HCT116 (cell line): ENCODE measurements at regions not wholly inside any gene's neighbourhood (a gene's known extent, or its start where the extent isn't known, plus 50 kb on each side); places are given as distances from the start of the nearest gene placed in this dataset.

Experiments used
- ATAC-seq: fragments of 200-7000 bp; cut with Tn5 transposase; 2 replicates; pipeline ENCODE4 v1.9.1; 2020; ENCODE audit warnings: mild to moderate bottlenecking, moderate library complexity
- BruUV-seq: library from RNA; stranded (reverse); fragments of 400-500 nt; replicated peaks from 2 replicates; lab custom pipeline; 2021; lab: Mats Ljungman, UMichigan
- CTCF ChIA-PET: fragments of 300-600 bp; sonication (Branson Sonifier 250); formaldehyde crosslinking; loops from one replicate; lab custom pipeline; 2021; ENCODE audit warnings: antibody characterized with exemption; lab: Charles Lee
- POLR2A ChIA-PET: fragments of 300-600, 350-600 bp; sonication (Branson Sonifier 250); formaldehyde crosslinking; loops from one replicate; lab custom pipeline; 2021; ENCODE audit warnings: antibody characterized with exemption; lab: Charles Lee
- RAD21 ChIA-PET, 2 experiments: fragments of 300-600 bp; sonication (Branson Sonifier 250); formaldehyde crosslinking; loops; one replicate each; lab custom pipeline; 2023; ENCODE audit warnings: low total read pairs in 2 of 2; ENCODE audit not compliant: uncharacterized antibody in 2 of 2, unreplicated experiment in 2 of 2, low non-redundant PET in 1 of 2; lab: Charles Lee
- DNase-seq: peaks from one replicate; pipeline ENCODE4 v3.0.0-alpha.2; 2010; ENCODE audit warnings: low read depth, low spot score
- H2AFZ ChIP-seq: fragments of 200-600 bp; shearing (Covaris generic), sonication (generic); 2 replicates; pipeline ENCODE4 v1.6.1; 2017; ENCODE audit warnings: low read depth, mixed run types, mixed read lengths, antibody characterized with exemption, low read length; ENCODE audit not compliant: poor library complexity, severe bottlenecking
- H3K27ac ChIP-seq: 2 replicates; pipeline ENCODE4 v1.5.1; 2012; ENCODE audit warnings: low read depth, low read length
- H3K27me3 ChIP-seq: fragments of 200-600 bp; sonication (generic); 2 replicates; pipeline ENCODE4 v1.6.1; 2016; ENCODE audit warnings: mixed run types, low read length, mixed read lengths; ENCODE audit not compliant: insufficient read depth
- H3K36me3 ChIP-seq, 2 experiments: fragments of 200-500 bp in 1 of 2; fragments of 200-600 bp in 1 of 2; sonication (Bioruptor generic) in 1 of 2; sonication (generic) in 1 of 2; 2 replicates each; pipeline versions ENCODE4 v1.5.1 to v1.6.1; 2014 to 2016; ENCODE audit warnings: low read length in 2 of 2, inconsistent platforms in 1 of 2, mixed read lengths in 1 of 2, mixed run types in 1 of 2; ENCODE audit not compliant: insufficient read depth in 2 of 2, control insufficient read depth in 1 of 2
- H3K4me1 ChIP-seq, 2 experiments: fragments of 200-600 bp in 1 of 2; sonication (generic) in 1 of 2; 2 replicates each; pipeline versions ENCODE4 v1.5.1 to v1.6.1; 2012 to 2017; ENCODE audit warnings: low read length in 2 of 2, inconsistent platforms in 1 of 2, mild to moderate bottlenecking in 1 of 2, mixed read lengths in 1 of 2, mixed run types in 1 of 2, moderate library complexity in 1 of 2; ENCODE audit not compliant: insufficient read depth in 2 of 2, control insufficient read depth in 1 of 2
- H3K4me2 ChIP-seq: fragments of 200-600 bp; sonication (generic); 2 replicates; pipeline ENCODE4 v1.6.1; 2017; ENCODE audit warnings: mixed run types, low read length, mixed read lengths
- H3K4me3 ChIP-seq, 2 experiments: fragments of 200-600 bp in 1 of 2; sonication (generic) in 1 of 2; replicated peaks in 1 of 2; 2 replicates each; pipeline ENCODE4 v1.5.1; 2011 to 2016; ENCODE audit warnings: low read length in 2 of 2, control low read depth in 1 of 2, low read depth in 1 of 2, mild to moderate bottlenecking in 1 of 2, mixed read lengths in 1 of 2, mixed run types in 1 of 2
- H3K79me2 ChIP-seq: fragments of 200-600 bp; sonication (generic); 2 replicates; pipeline ENCODE4 v1.6.1; 2017; ENCODE audit warnings: mild to moderate bottlenecking, mixed run types, low read length, moderate library complexity, mixed read lengths; ENCODE audit not compliant: insufficient read depth
- H3K9ac ChIP-seq: fragments of 200-600 bp; sonication (generic); 2 replicates; pipeline ENCODE4 v1.6.1; 2016; ENCODE audit warnings: low read length, mixed read lengths
- H3K9me2 ChIP-seq: fragments of 200-600 bp; sonication (generic), shearing (Covaris generic); 2 replicates; pipeline ENCODE4 v1.6.1; 2017; ENCODE audit warnings: mixed run types, mild to moderate bottlenecking, moderate library complexity; ENCODE audit not compliant: insufficient read depth
- H3K9me3 ChIP-seq, 2 experiments: fragments of 200-500 bp in 1 of 2; fragments of 200-600 bp in 1 of 2; sonication (Bioruptor generic) in 1 of 2; sonication (generic) in 1 of 2; 2 replicates each; pipeline ENCODE4 v1.6.1; 2014 to 2017; ENCODE audit warnings: low read length in 2 of 2, mixed read lengths in 2 of 2, inconsistent platforms in 1 of 2, low read depth in 1 of 2, mild to moderate bottlenecking in 1 of 2, mixed run types in 1 of 2, moderate library complexity in 1 of 2; ENCODE audit not compliant: control insufficient read depth in 1 of 2, insufficient read depth in 1 of 2
- H4K20me1 ChIP-seq: fragments of 200-600 bp; sonication (generic), shearing (Covaris generic); 2 replicates; pipeline ENCODE4 v1.6.1; 2017; ENCODE audit warnings: mixed run types, mild to moderate bottlenecking, moderate library complexity; ENCODE audit not compliant: insufficient read depth
- CEBPB ChIP-seq: IDR thresholded peaks from 2 replicates; pipeline ENCODE4 v1.6.1; 2012; ENCODE audit warnings: low read depth
- CTCF ChIP-seq, 3 experiments: fragments of 200-600 bp in 1 of 3; sonication (generic) in 1 of 3; IDR thresholded peaks in 2 of 3; conservative IDR thresholded peaks in 1 of 3; 2 replicates each; pipeline ENCODE4 v1.5.1; 2012 to 2017; ENCODE audit warnings: low read depth in 2 of 3, low read length in 2 of 3, antibody characterized with exemption in 1 of 3, borderline replicate concordance in 1 of 3, control low read depth in 1 of 3, mild to moderate bottlenecking in 1 of 3, mixed read lengths in 1 of 3, mixed run types in 1 of 3, moderate library complexity in 1 of 3; ENCODE audit not compliant: insufficient read depth in 1 of 3
- EGR1 ChIP-seq: IDR thresholded peaks from 2 replicates; pipeline ENCODE4 v1.6.1; 2012; ENCODE audit warnings: low read depth
- EZH2 ChIP-seq: fragments of 200-600 bp; sonication (generic); IDR thresholded peaks from 2 replicates; pipeline ENCODE4 v1.6.1; 2017; ENCODE audit warnings: antibody characterized with exemption, mixed run types
- EZH2phosphoT487 ChIP-seq: fragments of 200-600 bp; IDR thresholded peaks from 2 replicates; pipeline ENCODE4 v1.6.1; 2018; ENCODE audit warnings: antibody characterized with exemption, borderline replicate concordance
- FOSL1 ChIP-seq: IDR thresholded peaks from 2 replicates; pipeline ENCODE4 v1.6.1; 2012; ENCODE audit warnings: low read depth
- JUND ChIP-seq: IDR thresholded peaks from 2 replicates; pipeline ENCODE4 v1.6.1; 2012
- POLR2A ChIP-seq: IDR thresholded peaks from 2 replicates; pipeline ENCODE4 v1.7.0; 2011; ENCODE audit warnings: borderline replicate concordance; ENCODE audit not compliant: insufficient read depth, insufficient read length; ENCODE audit errors: extremely low read depth
- POLR2AphosphoS5 ChIP-seq: IDR thresholded peaks from 2 replicates; pipeline ENCODE4 v1.6.1; 2011; ENCODE audit warnings: mild to moderate bottlenecking, low read depth, low read length, moderate library complexity
- SRF ChIP-seq: IDR thresholded peaks from 2 replicates; pipeline ENCODE4 v1.6.1; 2012; ENCODE audit warnings: low read depth
- TCF7L2 ChIP-seq: IDR thresholded peaks from 2 replicates; pipeline ENCODE4 v1.7.0; 2011; ENCODE audit warnings: borderline replicate concordance, inconsistent platforms; ENCODE audit not compliant: insufficient read depth, insufficient read length; ENCODE audit errors: extremely low read depth
- ZBTB33 ChIP-seq: IDR thresholded peaks from 2 replicates; pipeline ENCODE4 v1.6.1; 2011; ENCODE audit warnings: mild to moderate bottlenecking, low read length, moderate library complexity; ENCODE audit not compliant: insufficient replicate concordance; ENCODE audit errors: extremely low read depth
- ZFX ChIP-seq: fragments of 450-650 bp; IDR thresholded peaks from 2 replicates; pipeline ENCODE4 v1.6.1; 2017
- ZNF274 ChIP-seq: fragments of 200-500 bp; sonication (Bioruptor generic); IDR thresholded peaks from 2 replicates; pipeline ENCODE4 v1.6.1; 2014; ENCODE audit warnings: mild to moderate bottlenecking, low read depth, low read length, inconsistent platforms
- intact Hi-C: fragments of 100-400 bp; cut with micrococcal nuclease; formaldehyde crosslinking; loops from 2 replicates; pipeline ENCODE4 v1.10.0; 2022
- TF ChIP-seq, protein P1 (sequence below): IDR thresholded peaks from 2 replicates; pipeline ENCODE4 v1.6.1; 2012

DNA sequence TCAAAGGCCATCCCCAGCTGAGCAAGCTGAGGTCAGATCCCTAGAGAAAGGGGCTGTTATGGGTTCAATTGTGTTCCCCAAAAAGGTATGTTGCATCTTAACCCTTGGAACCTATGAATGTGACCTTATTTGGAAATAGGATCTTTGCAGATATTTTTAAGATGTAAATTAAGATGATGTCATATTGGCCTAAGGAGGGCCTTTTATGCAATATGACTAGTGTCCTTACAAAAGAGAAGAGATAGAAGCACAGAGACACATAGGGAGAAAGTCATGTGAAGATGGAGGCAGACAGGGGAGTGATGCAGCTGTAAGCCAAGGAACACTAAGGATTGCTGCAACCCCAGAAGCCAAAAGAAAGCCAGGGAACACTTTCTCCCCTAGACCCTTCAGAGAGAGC is 144.3 kb upstream of the TAB2 start:
- no peaks in the 10 kb centered on the region for H3K9me3 ChIP-seq
- no peak for ATAC-seq
- peaks cover 0 to 11% of the 10 kb centered on the region in 2 experiments; a peak in 1 of 4 replicates for H3K4me1 ChIP-seq
- no peak overlapping the region for H3K4me2 ChIP-seq
- intact Hi-C loops, result no loop called here
- H2AFZ ChIP-seq, result no peak overlapping the region
- H3K9me2 ChIP-seq, result no peaks in the 10 kb centered on the region
- no peak overlapping the region for H3K27ac ChIP-seq
- no peak overlapping the region for H3K4me3 ChIP-seq
- no peaks in the 10 kb centered on the region for H3K36me3 ChIP-seq
- H4K20me1 ChIP-seq, result no peaks in the 10 kb centered on the region
- ChIA-PET POLR2A (no interaction called here), RAD21 (no interaction called here), CTCF (no interaction called here)
- no peak for DNase-seq
- no peak overlapping the region for H3K9ac ChIP-seq
- no peaks in the 10 kb centered on the region for H3K27me3 ChIP-seq
- no peaks in the 10 kb centered on the region for H3K79me2 ChIP-seq
- TF ChIP-seq ZBTB33 (no peak), CEBPB (no peak), ZNF274 (no peak), CTCF (IDR thresholded peaks at IDR 0.05 in 2 of 3, conservative IDR thresholded peaks at IDR 0.05 in 1 of 3; ENCODE audit: borderline replicate concordance in 1 of 3, insufficient read depth in 1 of 3, low read depth in 2 of 3, low read length in 2 of 3) (no peak), FOSL1 (no peak), ZFX (no peak), POLR2A (no peak), SRF (no peak), EZH2 (no peak), EGR1 (no peak), EZH2phosphoT487 (no peak), POLR2AphosphoS5 (no peak), TCF7L2 (no peak), JUND (no peak)
- TF ChIP-seq, protein P1, sequence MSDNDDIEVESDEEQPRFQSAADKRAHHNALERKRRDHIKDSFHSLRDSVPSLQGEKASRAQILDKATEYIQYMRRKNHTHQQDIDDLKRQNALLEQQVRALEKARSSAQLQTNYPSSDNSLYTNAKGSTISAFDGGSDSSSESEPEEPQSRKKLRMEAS, result no peak
- TF ChIP-seq, all 23 proteins: peak for 0
- BruUV-seq, result no TSS peak
